Upper lobe of left lung (tissue), 4 donors: ENCODE measurements at regions not wholly inside any gene's neighbourhood (a gene's known extent, or its start where the extent isn't known, plus 50 kb on each side); places are given as distances from the start of the nearest gene placed in this dataset.

ENCODE experiments used
- CTCF ChIP-seq, 6 experiments: fragments of 450-650 bp in 4 of 6; fragments of 200-600 bp in 2 of 6; sonication (generic) in 2 of 6; IDR thresholded peaks; one replicate each; pipeline ENCODE4 v1.5.1; 2016 to 2019; ENCODE audit warnings: antibody characterized with exemption in 6 of 6
- POLR2AphosphoS5 ChIP-seq, 2 donors: sonication (generic); formaldehyde crosslinking; IDR thresholded peaks; one replicate each; pipeline ENCODE4 v1.5.1; 2017; ENCODE audit warnings: antibody characterized with exemption in 2 of 2

GRCh38 chr15:95303713-95304112 lies 1026.8 kb upstream of the NR2F2 start:
- no peak for TF ChIP-seq CTCF (IDR thresholded peaks at IDR 0.05)
- no peak for TF ChIP-seq POLR2AphosphoS5 (IDR thresholded peaks at IDR 0.05)
